Common myeloid progenitor, CD34-positive (primary cell): ENCODE measurements at regions not wholly inside any gene's neighbourhood (a gene's known extent, or its start where the extent isn't known, plus 50 kb on each side); places are given as distances from the start of the nearest gene placed in this dataset.

Experiments used
- CTCF ChIA-PET: fragments of 350-600 bp; sonication (Branson Sonifier 250); formaldehyde crosslinking; loops from one replicate; lab custom pipeline; 2021; ENCODE audit warnings: antibody characterized with exemption; lab: Charles Lee
- POLR2A ChIA-PET: fragments of 350-600 bp; sonication (Branson Sonifier 250); formaldehyde crosslinking; loops from one replicate; lab custom pipeline; 2021; ENCODE audit warnings: antibody characterized with exemption; lab: Charles Lee
- DNase-seq, 3 donors: peaks; one replicate each; pipeline versions ENCODE4 v3.0.0 to v3.0.0-alpha.2; 2013
- H3K27ac ChIP-seq, 2 experiments: 1 replicate in 1 of 2; 2 replicates in 1 of 2; pipeline ENCODE4 v1.7.0; 2013; ENCODE audit warnings: inconsistent platforms in 2 of 2, low read length in 2 of 2, mild to moderate bottlenecking in 2 of 2, low read depth in 1 of 2, moderate library complexity in 1 of 2; ENCODE audit not compliant: severe bottlenecking in 2 of 2, insufficient read depth in 1 of 2, poor library complexity in 1 of 2
- H3K27me3 ChIP-seq, 5 experiments: replicated peaks in 2 of 5; 1 replicate in 3 of 5; 2 replicates in 2 of 5; pipeline versions ENCODE4 v1.6.1 to v1.7.0; 2013; ENCODE audit warnings: low read length in 4 of 5, mild to moderate bottlenecking in 2 of 5, moderate library complexity in 2 of 5, inconsistent platforms in 1 of 5; ENCODE audit not compliant: insufficient read depth in 5 of 5, control insufficient read depth in 4 of 5
- H3K36me3 ChIP-seq, 4 experiments: 1 replicate in 2 of 4; 2 replicates in 2 of 4; pipeline versions ENCODE4 v1.6.1 to v1.7.0; 2013; ENCODE audit warnings: low read length in 3 of 4, control low read depth in 1 of 4, mild to moderate bottlenecking in 1 of 4; ENCODE audit not compliant: control insufficient read depth in 4 of 4, insufficient read depth in 4 of 4
- H3K4me1 ChIP-seq, 4 experiments: 1 replicate in 3 of 4; 2 replicates in 1 of 4; pipeline versions ENCODE4 v1.6.1 to v1.7.1; 2013; ENCODE audit warnings: low read length in 3 of 4, mild to moderate bottlenecking in 3 of 4, control low read depth in 1 of 4, inconsistent platforms in 1 of 4, moderate library complexity in 1 of 4; ENCODE audit not compliant: control insufficient read depth in 4 of 4, insufficient read depth in 4 of 4; ENCODE audit errors: control extremely low read depth in 1 of 4
- H3K4me3 ChIP-seq, 7 experiments: 1 replicate in 4 of 7; 2 replicates in 3 of 7; pipeline versions ENCODE4 v1.5.1 to v1.7.0; 2013; ENCODE audit warnings: mild to moderate bottlenecking in 7 of 7, low read length in 6 of 7, moderate library complexity in 6 of 7, inconsistent platforms in 2 of 7, low read depth in 2 of 7, control low read depth in 1 of 7; ENCODE audit not compliant: insufficient read depth in 4 of 7, control insufficient read depth in 1 of 7; ENCODE audit errors: extremely low read depth in 1 of 7
- H3K9me3 ChIP-seq, 5 experiments: 1 replicate in 4 of 5; 2 replicates in 1 of 5; pipeline versions ENCODE4 v1.6.1 to v1.7.1; 2013; ENCODE audit warnings: low read length in 4 of 5, mild to moderate bottlenecking in 2 of 5, inconsistent platforms in 1 of 5, low read depth in 1 of 5, moderate library complexity in 1 of 5; ENCODE audit not compliant: control insufficient read depth in 4 of 5, insufficient read depth in 2 of 5; ENCODE audit errors: control extremely low read depth in 1 of 5
- WGBS: methylation state at CpG from one replicate; pipeline ENCODE4 v1.1.5; 2013; ENCODE audit not compliant: insufficient coverage; 5-methylcytosine and 5-hydroxymethylcytosine counted together

DNA sequence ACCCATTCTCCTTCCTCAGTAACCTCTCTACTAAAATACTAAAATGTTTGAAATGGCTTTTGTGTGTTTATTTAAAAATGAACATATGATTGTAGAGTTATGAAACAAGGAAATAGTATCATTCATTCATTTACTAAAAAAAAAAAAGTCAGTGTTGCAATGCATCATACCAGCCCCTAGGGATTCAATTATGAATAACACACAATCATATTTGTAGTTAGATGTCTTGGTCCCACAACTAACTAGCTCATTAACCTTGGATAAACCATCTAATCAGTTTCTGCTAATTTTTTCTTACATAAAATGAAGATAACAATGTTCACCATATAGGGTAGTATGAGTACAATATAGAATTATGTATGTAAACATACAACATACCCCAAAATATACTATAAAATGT, 183.2 kb downstream of the GRIN2B start:
- no peak overlapping the region for H3K27ac ChIP-seq

DNA sequence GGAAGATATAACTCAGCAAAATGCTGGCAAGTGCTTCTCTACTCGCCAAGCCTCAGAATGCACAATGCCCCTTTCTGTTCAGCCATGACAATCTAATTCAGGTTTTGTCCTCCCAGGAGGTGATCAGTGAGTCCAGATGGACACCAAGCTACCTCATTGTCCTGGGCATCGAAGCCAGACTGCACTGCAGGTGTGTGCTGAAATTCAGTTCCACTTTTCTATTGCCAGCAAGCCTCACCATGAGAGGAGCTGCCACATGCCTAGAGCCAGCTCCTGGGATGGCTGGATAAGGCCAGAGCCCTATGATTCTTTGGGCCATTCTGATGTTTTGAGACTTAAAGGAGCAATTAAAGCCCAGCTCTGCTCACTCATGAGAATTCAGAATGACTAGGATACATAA, 186.7 kb downstream of the GRIN2B start:
- Histone ChIP-seq H3K27ac (no peak overlapping the region), H3K4me1 (no peaks in the 10 kb centered on the region), H3K4me3 (no peak overlapping the region), H3K27me3 (peaks cover 0 to 8% (median 0%) of the 10 kb centered on the region in 5 experiments), H3K9me3 (no peaks in the 10 kb centered on the region), H3K36me3 (no peaks in the 10 kb centered on the region)
- WGBS = 94% methylated on average over 2 of the region's 2 CpGs
- CTCF ChIA-PET = interaction anchor here (0.8 kb wide), 1 partner anchor 10 kb away, joined by 3 read pairs; no protein-coding TSS in a partner anchor
- POLR2A ChIA-PET = no interaction called here
- no peak for DNase-seq

More for the DNA sequence above, 183.2 kb downstream of the GRIN2B start:
- CTCF ChIA-PET = no interaction called here
- Histone ChIP-seq H3K27me3 (peaks cover 0 to 10% (median 0%) of the 10 kb centered on the region in 5 experiments), H3K9me3 (no peaks in the 10 kb centered on the region), H3K4me3 (no peak overlapping the region), H3K36me3 (no peaks in the 10 kb centered on the region), H3K4me1 (no peaks in the 10 kb centered on the region)
- no peak for DNase-seq
- POLR2A ChIA-PET = no interaction called here

DNA sequence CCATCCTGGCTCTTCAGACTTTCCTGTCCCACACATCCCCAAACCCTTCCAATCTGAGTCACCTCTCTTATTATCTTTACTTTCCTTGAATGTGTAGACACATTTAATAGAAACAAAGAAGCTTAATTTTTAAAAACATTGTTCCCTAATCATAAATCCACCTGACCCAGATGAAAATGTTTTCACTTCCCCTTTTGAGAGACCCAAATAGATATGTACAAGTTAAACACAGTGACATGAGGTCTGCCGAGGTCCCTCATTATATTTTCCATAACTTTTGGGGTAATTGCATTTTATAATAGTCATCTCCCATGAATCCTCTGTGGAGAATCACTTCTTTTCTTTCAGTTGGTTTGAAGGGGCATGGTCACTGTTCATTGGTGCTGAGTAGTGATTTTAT, 191.1 kb downstream of the GRIN2B start:
- ChIA-PET POLR2A (no interaction called here), CTCF (no interaction called here)
- H3K27ac ChIP-seq = no peak overlapping the region

DNA sequence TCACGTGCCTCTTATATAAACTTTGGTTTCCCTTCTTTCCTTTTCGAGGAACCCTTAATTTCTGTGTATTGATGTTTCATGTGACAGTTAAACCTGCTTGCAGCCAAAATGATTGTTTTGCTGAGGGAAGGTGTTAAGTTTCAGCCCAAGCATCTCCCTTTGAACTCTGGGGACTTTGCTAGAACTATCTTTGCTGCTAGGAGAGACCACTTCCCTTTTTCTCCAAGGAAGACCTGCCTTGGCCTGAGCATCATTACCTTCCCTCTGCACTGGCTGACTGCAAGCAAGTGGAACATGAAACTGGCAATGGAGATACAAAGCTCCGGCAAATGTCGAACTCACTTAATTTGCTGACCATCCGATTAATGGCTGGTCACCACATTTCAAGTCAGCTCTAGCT, 192.8 kb downstream of the GRIN2B start:
- Histone ChIP-seq H3K27me3 (peaks cover 0 to 2% (median 0%) of the 10 kb centered on the region in 5 experiments), H3K27ac (no peak overlapping the region), H3K4me1 (no peaks in the 10 kb centered on the region), H3K4me3 (no peak overlapping the region), H3K36me3 (no peaks in the 10 kb centered on the region), H3K9me3 (no peaks in the 10 kb centered on the region)
- WGBS = 75% methylated on average over 4 of the region's 5 CpGs
- no peak for DNase-seq
- ChIA-PET POLR2A (no interaction called here), CTCF (no interaction called here)

More for the DNA sequence above, 191.1 kb downstream of the GRIN2B start:
- H3K4me3 ChIP-seq = no peak overlapping the region
- H3K36me3 ChIP-seq = no peaks in the 10 kb centered on the region
- DNase-seq = no peak
- H3K4me1 ChIP-seq = no peaks in the 10 kb centered on the region
- no peaks in the 10 kb centered on the region for H3K9me3 ChIP-seq
- peaks cover 0 to 2% (median 0%) of the 10 kb centered on the region in 5 experiments for H3K27me3 ChIP-seq
- no CpG with 5 or more reads among the region's 1 CpG for WGBS

DNA sequence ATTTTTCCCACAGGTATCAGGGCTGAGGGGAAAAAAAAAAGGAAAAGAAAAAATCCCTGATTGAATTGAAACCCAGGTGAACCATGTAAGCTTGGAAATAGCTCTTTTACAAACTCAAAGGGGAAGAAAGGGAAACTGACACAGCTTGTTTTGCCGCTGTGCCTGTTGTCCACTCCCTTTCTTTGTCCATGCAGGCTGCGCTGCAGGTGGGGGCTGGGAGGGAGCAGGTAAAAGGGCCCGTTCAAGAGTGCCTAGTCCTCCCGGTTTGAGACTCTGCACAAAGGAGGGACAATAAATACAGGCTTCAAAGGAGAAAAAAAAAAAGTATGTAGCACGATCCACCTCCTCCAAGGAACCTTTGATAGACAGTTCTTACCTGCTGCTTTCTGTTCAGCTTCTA, 194.8 kb downstream of the GRIN2B start:
- no peak overlapping the region for H3K4me3 ChIP-seq
- no CpG with 5 or more reads among the region's 5 CpGs for WGBS
- H3K9me3 ChIP-seq = no peaks in the 10 kb centered on the region
- CTCF ChIA-PET = no interaction called here
- no peaks in the 10 kb centered on the region for H3K4me1 ChIP-seq
- no peak for DNase-seq
- H3K27ac ChIP-seq = no peak overlapping the region
- POLR2A ChIA-PET = no interaction called here
- H3K36me3 ChIP-seq = no peaks in the 10 kb centered on the region
- H3K27me3 ChIP-seq = peaks cover 0 to 2% (median 0%) of the 10 kb centered on the region in 5 experiments

DNA sequence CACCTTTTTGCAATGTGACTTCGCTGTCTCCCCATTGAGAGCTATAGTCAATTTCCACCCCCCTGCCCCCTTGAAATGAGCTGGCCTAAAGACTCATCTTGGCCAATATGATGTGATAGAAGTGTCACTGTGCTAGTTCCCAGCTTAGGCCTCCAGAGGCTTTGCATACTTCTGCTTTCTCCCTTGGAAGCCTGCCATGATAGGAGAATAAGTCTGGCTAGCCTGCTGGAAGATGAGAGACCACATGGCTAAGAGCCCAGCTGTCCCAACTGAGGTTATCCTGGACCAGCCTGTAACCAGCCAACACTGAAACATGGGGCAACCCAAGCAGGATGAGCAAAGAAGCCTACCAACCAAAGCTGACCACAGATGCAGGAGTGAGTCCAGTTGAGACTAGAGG, 196.9 kb downstream of the GRIN2B start:
- no peak overlapping the region for H3K27ac ChIP-seq
- no peak for DNase-seq
- H3K36me3 ChIP-seq = no peaks in the 10 kb centered on the region
- no peaks in the 10 kb centered on the region for H3K9me3 ChIP-seq
- ChIA-PET POLR2A (no interaction called here), CTCF (interaction anchor here (0.8 kb wide), 1 partner anchor 10 kb away, joined by 3 read pairs; no protein-coding TSS in a partner anchor)
- WGBS = no CpG with 5 or more reads among the region's 1 CpG
- H3K27me3 ChIP-seq = peaks cover 0 to 2% (median 0%) of the 10 kb centered on the region in 5 experiments
- no peaks in the 10 kb centered on the region for H3K4me1 ChIP-seq
- no peak overlapping the region for H3K4me3 ChIP-seq

DNA sequence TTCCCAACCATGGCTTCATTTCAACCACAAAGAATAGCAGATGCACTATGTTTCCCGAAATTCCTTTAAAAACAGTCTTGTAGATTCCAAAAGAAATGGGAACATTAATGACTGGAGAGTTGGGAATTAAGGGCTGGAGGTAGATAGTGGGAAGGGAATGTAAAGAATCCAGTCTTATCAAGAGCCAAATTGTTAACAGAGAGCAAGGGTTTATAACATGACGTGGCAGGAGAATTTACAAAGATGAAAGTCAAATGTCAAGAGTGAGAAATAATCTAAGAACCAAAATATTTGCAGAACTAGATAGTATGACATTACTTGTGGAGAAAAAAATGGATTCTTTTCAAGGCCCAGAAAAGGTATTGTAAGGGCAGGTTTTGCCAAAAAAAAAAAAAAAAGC, 200.9 kb downstream of the GRIN2B start:
- no peak for DNase-seq
- CTCF ChIA-PET = no interaction called here
- WGBS = 71% methylated on average over 1 of the region's 2 CpGs

More for the DNA sequence above, 200.9 kb downstream of the GRIN2B start:
- Histone ChIP-seq H3K9me3 (no peaks in the 10 kb centered on the region), H3K27ac (no peak overlapping the region), H3K4me1 (no peaks in the 10 kb centered on the region), H3K4me3 (no peak overlapping the region), H3K36me3 (no peaks in the 10 kb centered on the region), H3K27me3 (peaks cover 0 to 5% (median 0%) of the 10 kb centered on the region in 5 experiments)
- POLR2A ChIA-PET = no interaction called here
